Liver (tissue), 3 donors: ENCODE measurements at regions not wholly inside any gene's neighbourhood (a gene's known extent, or its start where the extent isn't known, plus 50 kb on each side); places are given as distances from the start of the nearest gene placed in this dataset.

Experiments
- CTCF ChIP-seq: fragments of 150-350 bp; IDR thresholded peaks from 2 replicates; pipeline ENCODE4 v1.5.1; 2017; ENCODE audit warnings: improper control_type of control experiment, low read depth, low read length; ENCODE audit not compliant: missing input control
- EGR1 ChIP-seq, 2 donors: IDR thresholded peaks; 2 replicates each; pipeline ENCODE4 v1.6.1; 2016 to 2018; ENCODE audit warnings: antibody characterized with exemption in 2 of 2, low read depth in 2 of 2
- FOXA2 ChIP-seq: IDR thresholded peaks from 2 replicates; pipeline ENCODE4 v1.6.1; 2016; ENCODE audit warnings: antibody characterized with exemption
- GABPA ChIP-seq, 2 donors: IDR thresholded peaks in 1 of 2; conservative IDR thresholded peaks in 1 of 2; 2 replicates each; pipeline ENCODE4 v1.6.1; 2016; ENCODE audit warnings: antibody characterized with exemption in 2 of 2, mild to moderate bottlenecking in 1 of 2, moderate library complexity in 1 of 2
- HNF4A ChIP-seq, 2 donors: conservative IDR thresholded peaks; 2 replicates each; pipeline ENCODE4 v1.6.1; 2016; ENCODE audit warnings: antibody characterized with exemption in 2 of 2, mild to moderate bottlenecking in 2 of 2
- HNF4G ChIP-seq: IDR thresholded peaks from 2 replicates; pipeline ENCODE4 v1.6.1; 2016; ENCODE audit warnings: antibody characterized with exemption
- MAX ChIP-seq: IDR thresholded peaks from 2 replicates; pipeline ENCODE4 v1.6.1; 2016; ENCODE audit warnings: antibody characterized with exemption
- RAD21 ChIP-seq, 2 donors: IDR thresholded peaks; 2 replicates each; pipeline ENCODE4 v1.6.1; 2016; ENCODE audit warnings: antibody characterized with exemption in 2 of 2, mild to moderate bottlenecking in 2 of 2
- REST ChIP-seq: IDR thresholded peaks from 2 replicates; pipeline ENCODE4 v1.6.1; 2016; ENCODE audit warnings: antibody characterized with exemption, mild to moderate bottlenecking
- TAF1 ChIP-seq: conservative IDR thresholded peaks from 2 replicates; pipeline ENCODE4 v1.6.1; 2016; ENCODE audit warnings: antibody characterized with exemption, mild to moderate bottlenecking
- YY1 ChIP-seq: IDR thresholded peaks from 2 replicates; pipeline ENCODE4 v1.6.1; 2016; ENCODE audit warnings: antibody characterized with exemption, mild to moderate bottlenecking
- ZBTB33 ChIP-seq: IDR thresholded peaks from 2 replicates; pipeline ENCODE4 v1.6.1; 2016; ENCODE audit warnings: antibody characterized with exemption
- donor health status: healthy.
- donor health status: healthy.

GRCh38 chr1:115198938-115199337, 109.6 kb upstream of the TSPAN2 start:
- no peak for TF ChIP-seq HNF4G
- TF ChIP-seq CTCF: no peak
- no peak for TF ChIP-seq TAF1
- no peak for TF ChIP-seq MAX
- no peak for TF ChIP-seq RAD21 (IDR thresholded peaks at IDR 0.05)
- TF ChIP-seq REST: no peak
- no peak for TF ChIP-seq EGR1 (IDR thresholded peaks at IDR 0.05; ENCODE audit: low read depth in 2 of 2)
- no peak for TF ChIP-seq GABPA (IDR thresholded peaks at IDR 0.05 in 1 of 2, conservative IDR thresholded peaks at IDR 0.05 in 1 of 2)
- no peak for TF ChIP-seq FOXA2
- no peak for TF ChIP-seq YY1
- no peak for TF ChIP-seq HNF4A (conservative IDR thresholded peaks at IDR 0.05)
- TF ChIP-seq ZBTB33: no peak
